GM15510 (cell line): ENCODE measurements at regions not wholly inside any gene's neighbourhood (a gene's known extent, or its start where the extent isn't known, plus 50 kb on each side); places are given as distances from the start of the nearest gene placed in this dataset.

Source experiments
- POLR2A ChIP-seq: IDR thresholded peaks from 3 replicates; pipeline ENCODE4 v1.6.1; 2011; ENCODE audit warnings: borderline replicate concordance; ENCODE audit not compliant: insufficient read length; ENCODE audit errors: extremely low read depth

- TF ChIP-seq POLR2A = no peak
Observed at GRCh38 chr5:124641154-124641792, 105.2 kb downstream of the ZNF608 start.

DNA sequence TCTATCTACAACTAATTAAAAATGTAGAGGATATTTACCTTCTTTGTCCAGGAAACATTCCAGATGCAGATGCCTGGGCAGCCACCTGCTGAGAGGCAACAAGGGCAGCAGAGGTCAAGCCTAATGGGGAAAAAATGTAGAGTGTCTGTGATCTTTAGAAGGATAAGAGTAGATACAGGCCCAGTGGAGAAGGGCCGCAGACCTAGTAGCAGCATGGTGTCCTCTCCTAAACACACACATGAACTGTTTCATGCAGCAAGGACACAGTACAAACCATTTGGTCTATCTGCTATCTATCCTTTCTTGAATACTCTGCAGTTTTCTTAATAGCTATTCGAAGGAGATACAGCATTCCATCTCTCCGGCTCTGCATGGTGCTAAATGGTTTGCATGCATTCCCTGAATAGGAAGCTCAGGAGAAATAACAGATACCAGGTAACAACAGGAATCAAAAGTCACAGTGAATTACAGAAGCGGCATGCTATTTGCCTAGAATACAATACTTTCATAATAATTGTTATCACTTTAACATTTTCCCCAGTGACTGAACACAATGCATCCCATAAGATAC is 107.3 kb downstream of the ZNF608 start:
- no peak for TF ChIP-seq POLR2A

DNA sequence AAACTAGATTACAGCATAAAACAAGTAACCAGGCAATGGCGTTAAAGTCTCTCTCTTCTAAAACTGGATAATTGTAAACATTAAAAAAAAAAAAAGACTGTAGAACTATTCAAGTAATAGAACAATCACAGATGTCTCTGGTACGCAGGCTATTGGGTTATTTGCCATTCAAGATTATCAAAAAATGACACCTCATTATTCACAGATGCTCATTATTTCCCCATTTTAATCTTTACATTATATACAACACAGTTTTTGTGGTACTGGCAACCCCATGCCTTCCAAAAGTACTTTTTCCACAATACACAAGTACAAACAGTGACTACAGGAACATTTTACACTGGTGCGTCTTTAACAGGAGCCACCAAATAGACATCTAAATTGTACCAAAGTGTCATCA is 109.4 kb downstream of the ZNF608 start:
- TF ChIP-seq POLR2A = no peak

GRCh38 chr5:124634741-124635323 is 111.6 kb downstream of the ZNF608 start:
- no peak for TF ChIP-seq POLR2A

DNA sequence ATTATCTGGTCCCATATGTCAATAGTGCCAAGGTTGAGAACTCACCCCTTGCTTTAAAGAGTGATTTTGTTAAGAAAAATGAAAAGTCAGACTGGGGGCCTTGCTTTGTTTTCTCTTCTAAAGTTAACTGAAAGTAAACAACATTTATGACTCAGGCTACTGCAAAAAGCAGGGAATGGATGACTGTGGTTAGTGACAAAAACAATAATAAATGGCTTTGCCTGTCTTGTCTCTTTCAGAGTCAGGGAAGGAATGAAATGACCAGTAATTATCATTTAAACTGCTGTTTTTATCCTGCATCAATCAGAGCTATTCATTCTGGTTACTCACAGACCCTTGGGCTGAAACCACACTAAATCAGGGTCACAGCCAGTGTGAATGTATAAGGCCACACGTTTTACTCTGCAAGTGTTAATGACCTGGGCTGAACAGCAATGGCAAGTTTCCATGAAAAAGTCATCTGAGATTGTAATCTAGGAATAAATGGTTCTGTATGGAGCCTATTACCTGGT is 112.2 kb downstream of the ZNF608 start:
- TF ChIP-seq POLR2A = no peak

GRCh38 chr5:124633209-124633608 is 113.2 kb downstream of the ZNF608 start:
- no peak for TF ChIP-seq POLR2A

DNA sequence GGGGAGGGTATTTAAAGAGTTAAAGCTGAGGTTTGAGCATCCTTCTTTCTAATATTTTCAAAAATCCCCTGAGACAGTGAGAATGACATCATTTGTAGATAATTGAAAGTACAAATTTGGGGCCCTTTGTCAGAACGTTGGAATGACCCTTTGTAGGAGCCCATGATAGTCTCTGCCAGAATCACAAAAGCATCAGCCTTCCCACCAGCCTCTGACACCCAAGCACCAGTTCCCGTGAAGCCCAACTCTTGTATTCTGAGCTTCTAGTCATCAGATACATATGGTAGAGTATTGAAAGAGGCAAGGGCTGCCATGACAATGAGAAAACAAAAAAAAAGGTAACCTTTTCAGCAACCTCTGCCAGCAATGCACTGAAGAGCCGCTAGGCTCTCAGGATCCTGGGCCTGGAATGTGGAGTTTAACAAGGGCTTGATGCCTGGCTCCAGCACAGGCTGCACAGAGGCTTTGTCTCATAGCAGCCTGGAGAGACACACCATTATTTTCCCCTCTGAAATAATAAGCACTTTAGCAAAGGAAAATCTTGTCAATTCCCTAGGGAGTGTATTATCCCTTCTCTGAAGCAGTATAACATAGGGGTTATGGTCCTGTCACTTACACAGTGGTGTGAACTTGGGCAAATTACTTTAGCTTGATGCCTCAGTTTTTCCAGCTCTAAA is 114.4 kb downstream of the ZNF608 start:
- no peak for TF ChIP-seq POLR2A

DNA sequence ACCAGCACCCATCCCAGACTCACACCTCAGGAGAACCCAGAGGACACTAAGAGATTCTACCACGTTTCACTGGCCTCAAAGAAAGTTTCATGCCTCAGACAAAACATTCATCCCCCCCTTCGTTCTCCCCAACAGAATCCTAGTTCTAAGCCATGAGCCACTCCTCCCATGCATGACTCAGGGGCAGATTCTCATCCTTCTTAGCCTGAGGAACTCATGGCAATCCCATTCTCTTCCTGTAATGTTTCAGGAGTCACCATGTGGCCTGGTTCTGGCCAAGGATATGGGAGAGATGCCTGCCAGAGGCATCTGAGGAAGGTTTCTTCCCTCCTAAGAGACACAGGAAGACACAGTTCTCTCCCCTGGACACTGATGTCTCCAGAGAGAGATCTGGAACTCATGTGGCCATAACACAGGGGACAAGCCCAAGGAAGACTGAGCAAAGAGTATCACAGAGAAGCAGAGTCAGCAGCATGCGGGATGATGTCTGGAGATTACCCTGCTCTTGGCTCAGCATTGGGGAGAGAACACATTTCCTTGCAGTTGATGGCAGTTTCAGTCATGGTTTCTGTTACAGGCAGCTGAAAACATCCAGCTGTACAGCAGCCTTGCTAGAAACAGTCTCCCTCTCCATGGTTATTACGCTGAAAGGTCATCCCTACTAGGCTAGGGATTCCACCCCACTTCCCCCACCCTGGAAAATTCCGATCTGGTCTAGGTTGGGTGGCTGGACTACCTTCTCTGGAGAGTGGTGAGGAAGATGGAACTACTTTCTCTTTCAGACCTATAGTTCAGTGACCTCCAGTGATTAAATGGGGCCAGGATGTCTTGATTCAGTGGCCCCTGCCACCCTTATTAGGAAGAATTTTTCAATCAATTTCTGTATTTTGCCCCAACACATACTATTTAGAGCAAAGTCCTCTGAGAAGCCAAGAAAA is 115.4 kb downstream of the ZNF608 start:
- TF ChIP-seq POLR2A = no peak

DNA sequence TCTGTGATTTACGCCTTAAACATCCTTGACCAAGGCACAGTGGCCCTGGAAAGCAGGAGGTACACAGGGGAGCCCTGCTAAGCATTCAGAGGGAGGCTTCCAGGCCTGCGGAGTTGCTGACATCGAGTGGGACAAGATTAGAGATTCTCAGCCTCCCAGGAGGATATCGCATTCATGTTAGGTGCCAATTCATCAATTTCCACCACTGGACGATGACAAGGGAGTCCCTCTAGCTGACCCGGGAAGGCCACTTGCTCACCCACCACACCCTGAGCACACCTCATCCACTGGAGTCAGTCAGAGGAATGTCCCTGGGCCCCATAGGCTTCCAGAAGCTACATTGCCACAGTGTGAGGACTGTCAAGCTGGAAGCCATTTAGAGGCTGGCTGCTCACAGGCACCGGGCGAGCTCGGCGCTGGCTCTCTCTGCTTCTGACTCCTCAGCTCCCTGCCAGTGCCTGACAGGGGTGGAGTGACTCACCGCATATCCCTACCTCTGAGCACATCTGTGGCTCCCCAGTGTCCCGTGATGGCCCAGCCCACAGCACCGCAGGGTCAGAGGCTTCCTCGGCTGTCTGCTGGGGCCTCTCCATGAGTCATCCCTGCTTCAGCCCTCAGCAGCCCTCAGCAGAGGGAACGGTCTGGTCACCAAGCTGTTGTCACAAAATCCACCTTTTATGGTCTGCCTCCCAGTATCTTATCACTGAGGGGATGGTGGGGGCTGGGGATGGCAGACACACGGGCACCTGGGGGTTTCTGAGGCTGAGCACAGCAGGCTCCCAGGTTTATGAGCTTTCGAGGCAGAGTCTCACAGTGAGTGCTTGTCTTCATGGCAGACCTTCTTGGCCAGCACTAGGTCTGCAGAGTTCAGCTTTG is 117.5 kb downstream of the ZNF608 start:
- TF ChIP-seq POLR2A = no peak

GRCh38 chr5:124627815-124628595 is 118.4 kb downstream of the ZNF608 start:
- no peak for TF ChIP-seq POLR2A

GRCh38 chr5:124626053-124626452 is 120.4 kb downstream of the ZNF608 start:
- no peak for TF ChIP-seq POLR2A

DNA sequence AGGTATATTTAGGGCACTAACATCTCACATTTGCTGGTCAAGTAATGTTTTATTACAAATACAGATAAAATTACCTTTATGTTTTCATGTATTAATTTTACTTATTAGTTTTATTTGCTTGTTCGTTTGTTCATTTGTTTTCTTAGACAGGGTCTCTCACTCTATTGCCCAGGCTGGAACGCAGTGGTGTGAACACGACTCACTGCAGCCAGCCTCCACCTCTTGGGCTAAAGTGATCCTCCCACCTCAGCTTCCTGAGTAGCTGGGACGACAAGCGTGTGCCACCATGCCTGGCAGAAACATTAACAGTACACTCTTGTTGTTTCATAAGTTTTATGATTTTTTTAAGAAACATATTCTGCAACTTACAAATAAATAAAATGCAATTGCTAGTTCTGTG is 123.2 kb downstream of the ZNF608 start:
- TF ChIP-seq POLR2A = no peak

DNA sequence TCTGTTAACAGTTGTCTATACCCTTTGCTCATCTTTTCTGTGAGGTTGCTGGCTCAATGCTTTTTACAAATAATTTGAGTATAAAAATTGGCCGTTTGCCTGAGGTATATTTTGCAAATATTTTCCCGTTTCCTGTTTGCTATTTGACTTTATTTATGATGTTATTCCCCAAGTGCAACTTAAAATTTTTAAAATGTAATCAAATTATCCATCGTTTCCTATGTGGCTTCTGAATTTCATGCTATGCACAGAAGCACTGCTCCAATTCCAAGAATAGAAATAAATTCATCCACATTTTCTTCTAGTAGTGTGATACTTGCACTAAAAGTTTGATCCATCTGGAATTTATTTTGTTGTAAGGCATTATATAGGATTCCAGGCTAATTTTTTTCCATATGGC is 123.6 kb downstream of the ZNF608 start:
- no peak for TF ChIP-seq POLR2A
